ELR (cell line): ENCODE measurements at regions not wholly inside any gene's neighbourhood (a gene's known extent, or its start where the extent isn't known, plus 50 kb on each side); places are given as distances from the start of the nearest gene placed in this dataset.

ENCODE experiments used
- DNase-seq: peaks from one replicate; pipeline ENCODE4 v3.0.0-alpha.2; 2015; ENCODE audit warnings: low read depth

- no peak for DNase-seq
Measured at GRCh38 chr11:27193434-27194225, 153.0 kb downstream of the BBOX1 start.

GRCh38 chr11:27192184-27192583, 151.6 kb downstream of the BBOX1 start:
- DNase-seq, result no peak

- no peak for DNase-seq
Measured at GRCh38 chr11:27191639-27192038, 151.0 kb downstream of the BBOX1 start.

GRCh38 chr11:27188696-27189095, 148.1 kb downstream of the BBOX1 start:
- DNase-seq, result no peak

DNA sequence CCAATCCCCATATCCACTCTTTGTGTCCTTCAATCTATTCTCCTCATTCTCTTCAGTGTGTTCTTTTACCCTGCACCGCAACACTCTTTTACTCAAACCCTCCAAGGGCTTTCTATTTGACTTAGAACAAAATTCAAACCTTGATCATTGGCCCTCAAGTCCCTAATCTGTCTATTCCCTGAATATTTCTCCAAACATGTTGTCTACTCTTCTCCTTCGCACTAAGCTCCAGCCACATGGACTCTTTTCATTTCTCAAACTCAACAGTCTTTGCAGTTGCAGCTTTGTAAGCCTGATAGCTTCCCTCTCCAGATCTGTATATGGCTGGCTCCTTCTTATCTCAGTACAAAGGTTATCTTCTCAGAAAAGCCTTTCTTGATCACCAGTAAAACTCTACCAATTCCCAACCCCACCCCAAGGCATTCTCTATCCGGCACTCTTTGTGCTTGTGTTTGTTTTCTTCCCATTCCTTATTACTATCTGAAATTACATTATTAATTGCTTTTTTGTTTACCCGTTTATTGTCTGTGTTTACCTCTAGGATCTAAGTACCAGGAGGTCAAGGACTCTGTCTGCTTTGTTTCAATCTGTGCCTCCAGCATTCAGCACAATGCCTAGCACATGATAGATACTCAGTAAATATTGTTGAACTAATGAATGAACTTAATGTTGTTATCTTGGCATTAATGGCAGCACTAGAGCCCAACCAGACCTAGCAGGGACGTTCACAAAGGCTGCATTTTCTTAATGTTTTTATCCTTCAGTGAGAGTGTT, 147.4 kb downstream of the BBOX1 start:
- DNase-seq, result no peak

- no peak for DNase-seq
Measured at GRCh38 chr11:27187075-27187847, 146.6 kb downstream of the BBOX1 start.

GRCh38 chr11:27186580-27186979, 146.0 kb downstream of the BBOX1 start:
- DNase-seq, result no peak

GRCh38 chr11:27184458-27185312, 144.1 kb downstream of the BBOX1 start:
- no peak for DNase-seq

DNA sequence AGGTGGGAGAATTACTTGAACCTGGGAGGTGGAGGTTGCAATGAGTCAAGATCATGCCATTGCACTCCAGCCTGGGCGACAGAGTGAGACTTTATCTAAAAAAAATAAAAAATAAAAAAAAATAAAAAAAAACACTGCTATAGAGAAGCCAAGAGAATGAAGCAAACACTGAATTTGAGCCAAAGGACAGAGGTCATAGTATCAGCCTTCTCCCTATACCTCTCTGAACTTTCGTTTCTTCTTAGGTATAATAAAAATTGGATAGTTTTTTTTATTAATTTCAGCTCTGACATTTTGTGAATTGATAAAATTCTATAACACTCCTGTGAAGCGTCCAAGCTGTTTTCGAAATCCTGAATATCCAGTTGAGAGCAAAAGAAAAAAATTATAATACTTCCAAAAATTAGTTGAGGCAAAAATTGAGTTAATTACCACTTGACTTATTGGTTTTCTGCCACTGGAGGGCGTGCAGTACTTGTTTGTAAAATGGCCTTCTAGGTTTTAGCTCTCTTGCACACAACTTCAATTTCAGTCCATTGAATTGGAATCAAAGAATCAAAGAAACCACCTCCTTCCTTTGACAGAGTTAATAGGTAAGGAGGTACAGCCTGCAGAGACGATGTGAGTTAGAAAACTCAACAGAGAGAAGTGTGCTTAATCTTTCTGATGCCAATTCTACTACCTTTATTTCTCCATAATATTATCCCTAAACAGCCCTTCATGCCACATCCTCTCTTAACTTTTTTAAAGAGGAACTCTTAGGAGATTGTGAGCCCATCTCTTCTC, 143.2 kb downstream of the BBOX1 start:
- peak; percentile 75 for DNase-seq

DNA sequence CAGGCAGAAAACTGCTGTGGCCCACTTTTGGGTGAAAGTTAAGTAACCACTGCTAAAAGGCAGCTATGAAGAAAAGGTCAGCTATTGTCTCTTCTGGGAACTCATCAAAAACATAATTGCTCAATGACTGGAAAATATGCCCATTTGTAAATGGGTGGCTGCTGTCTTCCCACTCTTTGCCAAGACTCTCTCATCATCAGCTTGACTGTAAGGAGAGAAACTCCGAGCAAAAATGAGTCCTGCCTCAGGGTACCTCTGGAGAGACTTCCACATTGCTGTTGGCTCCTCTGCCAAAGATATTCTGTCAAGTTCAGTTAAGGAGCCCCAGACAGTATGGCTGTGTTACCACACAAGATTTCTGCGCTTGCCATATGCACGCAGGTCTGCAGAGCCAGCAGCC, 138.7 kb downstream of the BBOX1 start:
- no peak for DNase-seq

DNA sequence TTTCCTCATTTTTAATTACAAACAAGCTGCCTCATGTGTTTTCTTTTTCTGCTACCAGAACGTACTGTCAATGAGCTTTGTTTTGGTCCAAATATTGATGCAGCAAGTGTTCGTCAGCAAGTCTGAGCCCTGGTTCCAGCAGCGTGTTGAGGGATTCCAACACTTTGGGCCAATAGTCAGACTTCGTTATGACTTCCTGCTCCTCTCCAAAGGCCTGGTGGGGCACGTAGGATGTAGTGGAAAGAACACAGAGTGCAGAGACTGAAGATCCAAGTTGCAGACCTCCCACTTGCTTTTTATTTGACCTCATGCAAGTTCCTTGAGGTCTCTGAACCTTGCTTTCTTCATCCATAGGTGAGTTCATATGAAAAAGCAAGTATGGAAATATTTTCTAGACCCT, 138.2 kb downstream of the BBOX1 start:
- DNase-seq, result no peak
